Smooth muscle cell (in vitro differentiated cells): ENCODE measurements at regions not wholly inside any gene's neighbourhood (a gene's known extent, or its start where the extent isn't known, plus 50 kb on each side); places are given as distances from the start of the nearest gene placed in this dataset.

Source experiments
- DNase-seq: peaks from one replicate; lab custom pipeline; 2025; ENCODE audit not compliant: unreplicated experiment; lab: John Stamatoyannopoulos, UW
- H2AFZ ChIP-seq: fragments of 200-600 bp; sonication (generic); 2 replicates; pipeline ENCODE4 v1.6.0; 2016; ENCODE audit warnings: antibody characterized with exemption, low read depth, mild to moderate bottlenecking
- H3F3A ChIP-seq: fragments of 200-600 bp; sonication (generic); 2 replicates; pipeline ENCODE4 v1.6.0; 2017; ENCODE audit warnings: antibody characterized with exemption, low read depth
- H3K27ac ChIP-seq: fragments of 200-600 bp; sonication (generic); 2 replicates; pipeline ENCODE4 v1.5.1; 2016; ENCODE audit warnings: low read depth, mild to moderate bottlenecking
- H3K27me3 ChIP-seq: fragments of 200-600 bp; sonication (generic); 2 replicates; pipeline ENCODE4 v1.6.1; 2016; ENCODE audit warnings: low read depth, mild to moderate bottlenecking
- H3K36me3 ChIP-seq: fragments of 200-600 bp; sonication (generic); 2 replicates; pipeline ENCODE4 v1.5.1; 2016; ENCODE audit warnings: low read depth
- H3K4me1 ChIP-seq: fragments of 200-600 bp; sonication (generic); 2 replicates; pipeline ENCODE4 v1.5.1; 2016; ENCODE audit warnings: low read depth
- H3K4me2 ChIP-seq: fragments of 200-600 bp; sonication (generic); 2 replicates; pipeline ENCODE4 v1.6.0; 2016; ENCODE audit warnings: mild to moderate bottlenecking
- H3K4me3 ChIP-seq: fragments of 200-600 bp; sonication (generic); 2 replicates; pipeline ENCODE4 v1.5.1; 2016; ENCODE audit warnings: mild to moderate bottlenecking
- H3K79me2 ChIP-seq: fragments of 200-600 bp; sonication (generic); 2 replicates; pipeline ENCODE4 v1.6.0; 2016; ENCODE audit warnings: low read depth, mild to moderate bottlenecking
- H3K9ac ChIP-seq: fragments of 200-600 bp; sonication (generic); 2 replicates; pipeline ENCODE4 v1.6.0; 2016; ENCODE audit warnings: low read depth
- H3K9me3 ChIP-seq: fragments of 200-600 bp; sonication (generic); replicated peaks from 2 replicates; pipeline ENCODE4 v1.5.1; 2016; ENCODE audit warnings: low read depth
- H4K20me1 ChIP-seq: fragments of 200-600 bp; sonication (generic); 2 replicates; pipeline ENCODE4 v1.6.0; 2016; ENCODE audit warnings: low read depth
- WGBS: methylation state at CpG from one replicate; pipeline ENCODE4 v1.1.7; 2016; ENCODE audit warnings: low lambda C conversion rate; 5-methylcytosine and 5-hydroxymethylcytosine counted together
- TF ChIP-seq, protein P1 (sequence below): fragments of 200-600 bp; sonication (generic); IDR thresholded peaks from 2 replicates; pipeline ENCODE4 v1.5.1; 2017; ENCODE audit warnings: borderline replicate concordance, mild to moderate bottlenecking, antibody characterized with exemption; ENCODE audit not compliant: insufficient read depth, poor library complexity, severe bottlenecking

GRCh38 chr5:110031402-110032140 is 341.8 kb downstream of the MAN2A1 start:
- H3K27me3 ChIP-seq: no peaks in the 10 kb centered on the region
- no peak for DNase-seq
- H3K4me1 ChIP-seq: peaks cover 7% of the 10 kb centered on the region
- H3K4me3 ChIP-seq: no peak overlapping the region
- no peak overlapping the region for H3K27ac ChIP-seq
- no peaks in the 10 kb centered on the region for H3K9me3 ChIP-seq
- H3F3A ChIP-seq: no peaks in the 10 kb centered on the region
- no peaks in the 10 kb centered on the region for H3K79me2 ChIP-seq
- H3K36me3 ChIP-seq: no peaks in the 10 kb centered on the region
- TF ChIP-seq, protein P1, sequence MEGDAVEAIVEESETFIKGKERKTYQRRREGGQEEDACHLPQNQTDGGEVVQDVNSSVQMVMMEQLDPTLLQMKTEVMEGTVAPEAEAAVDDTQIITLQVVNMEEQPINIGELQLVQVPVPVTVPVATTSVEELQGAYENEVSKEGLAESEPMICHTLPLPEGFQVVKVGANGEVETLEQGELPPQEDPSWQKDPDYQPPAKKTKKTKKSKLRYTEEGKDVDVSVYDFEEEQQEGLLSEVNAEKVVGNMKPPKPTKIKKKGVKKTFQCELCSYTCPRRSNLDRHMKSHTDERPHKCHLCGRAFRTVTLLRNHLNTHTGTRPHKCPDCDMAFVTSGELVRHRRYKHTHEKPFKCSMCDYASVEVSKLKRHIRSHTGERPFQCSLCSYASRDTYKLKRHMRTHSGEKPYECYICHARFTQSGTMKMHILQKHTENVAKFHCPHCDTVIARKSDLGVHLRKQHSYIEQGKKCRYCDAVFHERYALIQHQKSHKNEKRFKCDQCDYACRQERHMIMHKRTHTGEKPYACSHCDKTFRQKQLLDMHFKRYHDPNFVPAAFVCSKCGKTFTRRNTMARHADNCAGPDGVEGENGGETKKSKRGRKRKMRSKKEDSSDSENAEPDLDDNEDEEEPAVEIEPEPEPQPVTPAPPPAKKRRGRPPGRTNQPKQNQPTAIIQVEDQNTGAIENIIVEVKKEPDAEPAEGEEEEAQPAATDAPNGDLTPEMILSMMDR: no peak
- no peaks in the 10 kb centered on the region for H4K20me1 ChIP-seq
- H2AFZ ChIP-seq: no peak overlapping the region
- no peak overlapping the region for H3K4me2 ChIP-seq
- H3K9ac ChIP-seq: no peak overlapping the region

- 97% methylated on average over 2 of the region's 2 CpGs for WGBS
- no peaks in the 10 kb centered on the region for H3K79me2 ChIP-seq
Observed at GRCh38 chr5:110032376-110032775, 342.6 kb downstream of the MAN2A1 start.

GRCh38 chr5:110034056-110034600 is 344.4 kb downstream of the MAN2A1 start:
- Histone ChIP-seq H3K4me2 (no peak overlapping the region), H3K27me3 (no peaks in the 10 kb centered on the region), H3K9me3 (no peaks in the 10 kb centered on the region), H2AFZ (no peak overlapping the region), H3K4me1 (peaks cover 7% of the 10 kb centered on the region), H3F3A (no peaks in the 10 kb centered on the region), H3K9ac (no peak overlapping the region), H3K27ac (no peak overlapping the region), H3K36me3 (no peaks in the 10 kb centered on the region), H4K20me1 (no peaks in the 10 kb centered on the region), H3K79me2 (no peaks in the 10 kb centered on the region), H3K4me3 (no peak overlapping the region)
- DNase-seq: no peak
- TF ChIP-seq, protein P1: no peak
- 89% methylated on average over 5 of the region's 5 CpGs for WGBS

More at GRCh38 chr5:110032376-110032775, 342.6 kb downstream of the MAN2A1 start:
- Histone ChIP-seq H3K9ac (no peak overlapping the region), H3K4me1 (peaks cover 7% of the 10 kb centered on the region), H3K9me3 (no peaks in the 10 kb centered on the region), H3F3A (no peaks in the 10 kb centered on the region), H3K4me3 (no peak overlapping the region), H3K27me3 (no peaks in the 10 kb centered on the region), H3K36me3 (no peaks in the 10 kb centered on the region), H4K20me1 (no peaks in the 10 kb centered on the region), H2AFZ (no peak overlapping the region), H3K4me2 (no peak overlapping the region), H3K27ac (no peak overlapping the region)
- no peak for DNase-seq
- TF ChIP-seq, protein P1: no peak
